ENCODE measurements at regions not wholly inside any gene's neighbourhood (a gene's known extent, or its start where the extent isn't known, plus 50 kb on each side); places are given as distances from the start of the nearest gene placed in this dataset.
A peak's percentile ranks its signal among the peaks of the same experiment; 100 is the strongest.

DNA sequence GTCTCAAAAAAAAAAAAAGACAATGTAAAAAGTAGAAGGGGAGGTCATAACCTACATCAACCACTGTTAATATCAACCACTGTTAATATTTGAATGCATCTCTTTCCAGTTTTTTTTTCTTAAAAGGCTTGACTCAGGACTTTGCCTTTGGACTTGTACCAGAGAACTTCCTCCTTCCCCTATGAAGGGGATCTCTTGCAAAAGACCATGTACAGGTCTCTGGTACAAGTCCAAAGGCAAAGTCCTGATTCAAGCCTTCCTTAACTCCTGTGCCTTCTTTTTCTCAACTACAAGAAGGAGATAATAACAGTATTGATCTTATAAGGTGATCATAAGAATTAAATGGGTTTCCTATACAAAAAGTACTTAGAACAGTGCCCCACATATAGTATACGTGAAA lies 563.5 kb downstream of the BUD13 start:
- no peaks in the 10 kb centered on the region for H3K36me3 ChIP-seq (ENCODE audit: control insufficient read depth in 3 of 3, insufficient read depth in 3 of 3, low read length in 3 of 3)
- H3K4me1 ChIP-seq (ENCODE audit: control insufficient read depth in 3 of 3, insufficient read depth in 3 of 3, low read length in 3 of 3) = no peaks in the 10 kb centered on the region
- H3K9ac ChIP-seq (ENCODE audit: low read depth in 1 of 3, low read length in 3 of 3) = no peak overlapping the region
- no peak overlapping the region for H3K27ac ChIP-seq (ENCODE audit: low read depth, low read length)
- H3K4me3 ChIP-seq (ENCODE audit: low read length in 3 of 3) = no peak overlapping the region
- peaks cover 0 to 18% (median 17%) of the 10 kb centered on the region in 3 donors for H3K27me3 ChIP-seq (ENCODE audit: control insufficient read depth in 3 of 3, insufficient read depth in 3 of 3, low read length in 3 of 3)
- H3K9me3 ChIP-seq (ENCODE audit: control insufficient read depth in 3 of 3, low read length in 3 of 3) = no peaks in the 10 kb centered on the region

- no peak overlapping the region for H3K4me3 ChIP-seq (ENCODE audit: low read length in 3 of 3)
- H3K4me1 ChIP-seq (ENCODE audit: control insufficient read depth in 3 of 3, insufficient read depth in 3 of 3, low read length in 3 of 3) = no peaks in the 10 kb centered on the region
- peak overlapping the region; percentile 30 for H3K27ac ChIP-seq (ENCODE audit: low read depth, low read length)
- H3K9ac ChIP-seq (ENCODE audit: low read depth in 1 of 3, low read length in 3 of 3) = no peak overlapping the region
- no peaks in the 10 kb centered on the region for H3K36me3 ChIP-seq (ENCODE audit: control insufficient read depth in 3 of 3, insufficient read depth in 3 of 3, low read length in 3 of 3)
- no peaks in the 10 kb centered on the region for H3K9me3 ChIP-seq (ENCODE audit: control insufficient read depth in 3 of 3, low read length in 3 of 3)
- H3K27me3 ChIP-seq (ENCODE audit: control insufficient read depth in 3 of 3, insufficient read depth in 3 of 3, low read length in 3 of 3) = peaks cover 0 to 21% (median 17%) of the 10 kb centered on the region in 3 donors
Measured at GRCh38 chr11:116207421-116208141, 565.2 kb downstream of the BUD13 start.

DNA sequence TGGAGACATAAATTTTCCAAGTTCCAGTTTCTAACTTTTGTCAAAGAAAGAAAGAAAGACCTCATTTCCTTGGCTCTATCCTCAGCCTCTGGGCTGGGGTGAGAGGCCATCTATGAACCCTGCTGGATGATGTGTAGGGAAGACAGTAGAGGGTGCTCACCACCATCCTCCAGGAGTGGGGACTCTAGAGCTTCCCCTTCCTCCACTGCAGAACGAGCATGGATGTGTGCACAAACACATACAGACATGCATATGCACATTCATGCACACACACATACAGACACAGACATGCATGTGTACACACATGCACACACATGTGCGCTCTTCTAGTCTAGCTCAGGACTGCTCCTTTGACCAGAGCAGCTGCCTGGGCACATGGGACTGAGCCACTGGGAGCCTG lies 565.8 kb downstream of the BUD13 start:
- H3K27me3 ChIP-seq (ENCODE audit: control insufficient read depth in 3 of 3, insufficient read depth in 3 of 3, low read length in 3 of 3) = peaks cover 0 to 22% (median 17%) of the 10 kb centered on the region in 3 donors
- H3K27ac ChIP-seq (ENCODE audit: low read depth, low read length) = no peak overlapping the region
- H3K9ac ChIP-seq (ENCODE audit: low read depth in 1 of 3, low read length in 3 of 3) = no peak overlapping the region
- H3K36me3 ChIP-seq (ENCODE audit: control insufficient read depth in 3 of 3, insufficient read depth in 3 of 3, low read length in 3 of 3) = no peaks in the 10 kb centered on the region
- H3K4me1 ChIP-seq (ENCODE audit: control insufficient read depth in 3 of 3, insufficient read depth in 3 of 3, low read length in 3 of 3) = no peaks in the 10 kb centered on the region
- H3K9me3 ChIP-seq (ENCODE audit: control insufficient read depth in 3 of 3, low read length in 3 of 3) = no peaks in the 10 kb centered on the region
- no peak overlapping the region for H3K4me3 ChIP-seq (ENCODE audit: low read length in 3 of 3)

DNA sequence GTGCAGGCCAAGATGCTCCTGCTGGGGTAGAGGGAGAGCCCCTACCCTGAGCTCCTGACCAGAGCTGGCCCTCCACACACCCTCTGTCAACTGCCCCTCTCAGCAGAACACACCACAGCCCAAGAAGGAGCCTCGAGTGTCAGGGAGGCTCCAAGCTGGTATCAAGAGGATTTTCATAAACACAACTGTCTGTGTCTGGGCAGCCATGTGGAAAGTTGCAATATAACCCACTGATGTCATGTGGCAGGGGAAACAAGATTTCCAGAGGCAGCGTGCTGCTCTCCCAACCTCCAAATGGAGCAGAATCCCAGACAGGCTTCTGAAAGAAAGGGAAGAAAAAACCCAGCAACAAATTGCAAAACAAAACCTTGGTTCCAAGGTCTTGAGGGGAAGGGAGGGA lies 569.9 kb downstream of the BUD13 start:
- peaks cover 0 to 18% (median 9%) of the 10 kb centered on the region in 3 donors for H3K27me3 ChIP-seq (ENCODE audit: control insufficient read depth in 3 of 3, insufficient read depth in 3 of 3, low read length in 3 of 3)
- no peaks in the 10 kb centered on the region for H3K9me3 ChIP-seq (ENCODE audit: control insufficient read depth in 3 of 3, low read length in 3 of 3)
- H3K4me1 ChIP-seq (ENCODE audit: control insufficient read depth in 3 of 3, insufficient read depth in 3 of 3, low read length in 3 of 3) = no peaks in the 10 kb centered on the region
- no peak overlapping the region for H3K27ac ChIP-seq (ENCODE audit: low read depth, low read length)
- no peak overlapping the region for H3K9ac ChIP-seq (ENCODE audit: low read depth in 1 of 3, low read length in 3 of 3)
- no peaks in the 10 kb centered on the region for H3K36me3 ChIP-seq (ENCODE audit: control insufficient read depth in 3 of 3, insufficient read depth in 3 of 3, low read length in 3 of 3)
- no peak overlapping the region for H3K4me3 ChIP-seq (ENCODE audit: low read length in 3 of 3)

DNA sequence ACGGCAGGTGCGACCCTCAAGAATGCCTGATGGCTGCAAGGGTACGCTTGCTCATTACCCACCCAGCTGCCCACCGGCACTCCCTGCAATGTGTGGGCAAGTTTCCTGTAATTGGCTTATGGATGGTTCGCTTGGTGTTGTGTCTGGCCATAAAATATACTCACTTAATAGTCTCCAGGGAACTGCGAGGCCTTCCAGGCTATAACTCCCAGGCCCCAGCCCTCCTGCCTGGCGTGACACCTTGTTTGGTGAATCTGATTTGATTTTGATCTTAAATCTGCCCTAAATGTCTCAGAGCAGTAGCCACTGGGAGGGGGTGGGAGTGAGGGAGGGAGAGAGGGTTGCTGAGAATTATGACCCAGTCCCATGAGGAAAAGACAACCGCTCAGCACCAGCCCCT lies 572.2 kb downstream of the BUD13 start:
- Histone ChIP-seq H3K4me3 (ENCODE audit: low read length in 3 of 3) (no peak overlapping the region), H3K9me3 (ENCODE audit: control insufficient read depth in 3 of 3, low read length in 3 of 3) (no peaks in the 10 kb centered on the region), H3K9ac (ENCODE audit: low read depth in 1 of 3, low read length in 3 of 3) (no peak overlapping the region), H3K27ac (ENCODE audit: low read depth, low read length) (no peak overlapping the region), H3K36me3 (ENCODE audit: control insufficient read depth in 3 of 3, insufficient read depth in 3 of 3, low read length in 3 of 3) (no peaks in the 10 kb centered on the region), H3K27me3 (ENCODE audit: control insufficient read depth in 3 of 3, insufficient read depth in 3 of 3, low read length in 3 of 3) (peaks cover 0 to 18% (median 4%) of the 10 kb centered on the region in 3 donors), H3K4me1 (ENCODE audit: control insufficient read depth in 3 of 3, insufficient read depth in 3 of 3, low read length in 3 of 3) (no peaks in the 10 kb centered on the region)

GRCh38 chr11:116199182-116199581 lies 573.6 kb downstream of the BUD13 start:
- no peaks in the 10 kb centered on the region for H3K36me3 ChIP-seq (ENCODE audit: control insufficient read depth in 3 of 3, insufficient read depth in 3 of 3, low read length in 3 of 3)
- H3K9ac ChIP-seq (ENCODE audit: low read depth in 1 of 3, low read length in 3 of 3) = no peak overlapping the region
- H3K4me3 ChIP-seq (ENCODE audit: low read length in 3 of 3) = no peak overlapping the region
- H3K4me1 ChIP-seq (ENCODE audit: control insufficient read depth in 3 of 3, insufficient read depth in 3 of 3, low read length in 3 of 3) = no peaks in the 10 kb centered on the region
- H3K27ac ChIP-seq (ENCODE audit: low read depth, low read length) = no peak overlapping the region
- H3K9me3 ChIP-seq (ENCODE audit: control insufficient read depth in 3 of 3, low read length in 3 of 3) = no peaks in the 10 kb centered on the region
- H3K27me3 ChIP-seq (ENCODE audit: control insufficient read depth in 3 of 3, insufficient read depth in 3 of 3, low read length in 3 of 3) = peaks cover 3 to 18% (median 12%) of the 10 kb centered on the region in 3 donors

GRCh38 chr11:116194156-116194904 lies 578.5 kb downstream of the BUD13 start:
- no peaks in the 10 kb centered on the region for H3K36me3 ChIP-seq (ENCODE audit: control insufficient read depth in 3 of 3, insufficient read depth in 3 of 3, low read length in 3 of 3)
- peaks cover 0 to 6% (median 4%) of the 10 kb centered on the region in 3 donors for H3K4me1 ChIP-seq (ENCODE audit: control insufficient read depth in 3 of 3, insufficient read depth in 3 of 3, low read length in 3 of 3)
- H3K27ac ChIP-seq (ENCODE audit: low read depth, low read length) = no peak overlapping the region
- no peaks in the 10 kb centered on the region for H3K9me3 ChIP-seq (ENCODE audit: control insufficient read depth in 3 of 3, low read length in 3 of 3)
- H3K9ac ChIP-seq (ENCODE audit: low read depth in 1 of 3, low read length in 3 of 3) = no peak overlapping the region
- peaks cover 27 to 43% (median 31%) of the 10 kb centered on the region in 3 donors for H3K27me3 ChIP-seq (ENCODE audit: control insufficient read depth in 3 of 3, insufficient read depth in 3 of 3, low read length in 3 of 3)
- peak overlapping the region in 1 of 3 donors; percentile 66 for H3K4me3 ChIP-seq (ENCODE audit: low read length in 3 of 3)

GRCh38 chr11:116193321-116194131 lies 579.3 kb downstream of the BUD13 start:
- Histone ChIP-seq H3K4me3 (ENCODE audit: low read length in 3 of 3) (peak overlapping the region; percentile 48 to 66 (median 63)), H3K27me3 (ENCODE audit: control insufficient read depth in 3 of 3, insufficient read depth in 3 of 3, low read length in 3 of 3) (peaks cover 21 to 43% (median 33%) of the 10 kb centered on the region in 3 donors), H3K27ac (ENCODE audit: low read depth, low read length) (no peak overlapping the region), H3K36me3 (ENCODE audit: control insufficient read depth in 3 of 3, insufficient read depth in 3 of 3, low read length in 3 of 3) (no peaks in the 10 kb centered on the region), H3K9ac (ENCODE audit: low read depth in 1 of 3, low read length in 3 of 3) (peak overlapping the region; percentile 11 to 41 (median 33)), H3K9me3 (ENCODE audit: control insufficient read depth in 3 of 3, low read length in 3 of 3) (no peaks in the 10 kb centered on the region), H3K4me1 (ENCODE audit: control insufficient read depth in 3 of 3, insufficient read depth in 3 of 3, low read length in 3 of 3) (peaks cover 0 to 6% (median 4%) of the 10 kb centered on the region in 3 donors)

GRCh38 chr11:116192509-116193210 lies 580.1 kb downstream of the BUD13 start:
- H3K4me3 ChIP-seq (ENCODE audit: low read length in 3 of 3) = peak overlapping the region in 2 of 3 donors; percentile 49 to 63
- peak overlapping the region in 1 of 3 donors; percentile 40 for H3K9ac ChIP-seq (ENCODE audit: low read depth in 1 of 3, low read length in 3 of 3)
- no peaks in the 10 kb centered on the region for H3K36me3 ChIP-seq (ENCODE audit: control insufficient read depth in 3 of 3, insufficient read depth in 3 of 3, low read length in 3 of 3)
- H3K27ac ChIP-seq (ENCODE audit: low read depth, low read length) = no peak overlapping the region
- H3K9me3 ChIP-seq (ENCODE audit: control insufficient read depth in 3 of 3, low read length in 3 of 3) = no peaks in the 10 kb centered on the region
- peaks cover 0 to 6% (median 4%) of the 10 kb centered on the region in 3 donors for H3K4me1 ChIP-seq (ENCODE audit: control insufficient read depth in 3 of 3, insufficient read depth in 3 of 3, low read length in 3 of 3)
- peaks cover 21 to 43% (median 35%) of the 10 kb centered on the region in 3 donors for H3K27me3 ChIP-seq (ENCODE audit: control insufficient read depth in 3 of 3, insufficient read depth in 3 of 3, low read length in 3 of 3)

Measured in skeletal muscle tissue (tissue), 3 donors.